Stimulated activated CD8-positive, alpha-beta memory T cell treated with anti-CD3 and anti-CD28 coated beads, Interleukin-15, amount 100 ng/mL, for 24 hours (primary cell): ENCODE measurements at regions not wholly inside any gene's neighbourhood (a gene's known extent, or its start where the extent isn't known, plus 50 kb on each side); places are given as distances from the start of the nearest gene placed in this dataset.

Experiments used
- DNase-seq: peaks from one replicate; pipeline ENCODE4 v3.0.0-alpha.2; 2020; ENCODE audit warnings: low read depth

GRCh38 chr2:176814740-176815367 lies 397.7 kb upstream of the HNRNPA3 start:
- no peak for DNase-seq

GRCh38 chr2:176817061-176817565 lies 395.5 kb upstream of the HNRNPA3 start:
- DNase-seq = no peak

GRCh38 chr2:176818076-176818475 lies 394.5 kb upstream of the HNRNPA3 start:
- DNase-seq = no peak

GRCh38 chr2:176818617-176819016 lies 394.0 kb upstream of the HNRNPA3 start:
- no peak for DNase-seq

DNA sequence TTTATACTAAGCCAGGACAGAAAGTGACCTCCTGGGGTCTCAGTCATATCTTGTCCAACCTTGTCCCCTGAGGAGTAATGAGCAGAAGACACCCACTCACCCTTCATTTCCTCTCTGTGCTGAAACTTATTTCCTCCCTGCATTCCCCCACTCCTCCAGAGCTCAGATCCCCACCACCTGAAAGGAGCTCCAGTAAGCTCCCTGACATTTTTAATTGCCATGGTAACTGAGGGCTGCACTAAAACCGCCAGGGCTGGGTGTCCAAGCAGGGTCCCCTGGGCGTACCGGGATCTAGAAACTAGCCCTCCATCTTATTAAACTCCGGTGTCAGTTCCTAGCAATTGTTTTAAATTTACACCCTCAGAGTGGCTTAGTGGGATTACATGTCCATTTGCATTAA lies 393.3 kb upstream of the HNRNPA3 start:
- DNase-seq = no peak

DNA sequence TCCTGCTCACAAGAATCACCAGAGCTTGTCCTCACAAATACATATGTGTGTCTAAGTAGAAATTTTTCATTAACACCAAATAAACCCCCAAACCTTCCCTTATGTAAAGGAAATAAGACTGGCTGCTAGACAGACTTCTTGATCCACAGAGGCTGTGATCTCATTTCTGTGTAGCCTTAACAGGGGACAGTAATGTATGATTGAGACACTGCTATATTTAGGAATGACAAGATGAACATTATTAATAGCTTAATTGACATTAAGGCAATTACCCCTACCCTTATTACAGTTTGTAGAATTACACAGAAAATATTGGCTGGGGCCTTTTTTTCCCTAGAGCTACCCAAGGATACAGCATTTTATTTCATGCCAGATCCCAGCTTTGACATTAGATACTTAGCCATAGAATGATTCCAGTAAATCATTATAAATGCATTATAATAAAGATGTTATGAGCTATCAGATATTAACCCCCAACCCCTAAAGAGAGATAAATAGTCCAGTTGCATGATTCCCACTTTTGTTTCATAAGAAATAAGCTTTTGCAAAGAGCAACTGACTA lies 392.1 kb upstream of the HNRNPA3 start:
- no peak for DNase-seq

DNA sequence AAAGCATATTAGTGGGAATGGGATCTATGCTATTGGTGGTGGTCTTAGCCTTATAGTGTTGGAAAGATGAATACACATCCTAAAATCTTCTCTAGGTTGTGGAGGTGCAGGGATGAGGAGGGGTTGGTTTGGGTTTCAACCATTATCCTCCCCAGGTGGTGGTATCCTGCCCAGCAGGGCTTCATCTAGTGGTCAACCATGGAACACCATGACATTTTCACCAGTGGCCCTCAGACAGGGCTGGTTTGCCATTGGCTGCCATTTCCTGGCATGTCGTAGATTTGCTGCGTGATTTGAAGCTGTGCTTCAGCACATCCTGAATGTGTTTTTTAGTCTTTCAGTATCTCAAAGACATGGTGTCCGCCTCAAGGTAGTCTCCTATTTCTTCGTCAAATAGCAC lies 391.2 kb upstream of the HNRNPA3 start:
- DNase-seq = no peak

- DNase-seq = no peak
Measured at GRCh38 chr2:176822060-176822459, 390.5 kb upstream of the HNRNPA3 start.

GRCh38 chr2:176826356-176826755 lies 386.2 kb upstream of the HNRNPA3 start:
- DNase-seq = no peak

- no peak for DNase-seq
Measured at GRCh38 chr2:176826984-176827668, 385.5 kb upstream of the HNRNPA3 start.

- DNase-seq = no peak
Measured at GRCh38 chr2:176830362-176830761, 382.2 kb upstream of the HNRNPA3 start.

GRCh38 chr2:176832086-176832485 lies 380.5 kb upstream of the HNRNPA3 start:
- DNase-seq = no peak

DNA sequence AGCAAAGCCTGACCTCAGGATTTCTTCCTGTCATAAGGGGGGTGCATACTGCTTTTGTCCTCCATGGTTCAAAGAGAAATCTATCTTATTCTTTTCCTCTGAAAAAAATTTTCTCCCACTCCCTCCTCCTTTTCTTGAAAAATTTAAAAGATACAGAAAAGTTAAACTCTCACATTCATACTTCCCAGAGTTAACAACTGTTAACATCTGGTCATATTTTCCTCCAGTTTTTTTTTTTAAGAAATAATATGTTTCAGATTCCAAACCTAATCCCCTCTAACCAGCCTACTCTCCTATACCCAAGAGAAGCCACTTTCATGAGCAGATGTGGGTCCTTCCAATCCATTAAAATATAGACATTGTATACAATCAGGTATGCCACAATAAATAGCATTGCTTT lies 378.9 kb upstream of the HNRNPA3 start:
- no peak for DNase-seq

GRCh38 chr2:176834226-176834625 lies 378.4 kb upstream of the HNRNPA3 start:
- DNase-seq = no peak

GRCh38 chr2:176843208-176843607 lies 369.4 kb upstream of the HNRNPA3 start:
- no peak for DNase-seq

DNA sequence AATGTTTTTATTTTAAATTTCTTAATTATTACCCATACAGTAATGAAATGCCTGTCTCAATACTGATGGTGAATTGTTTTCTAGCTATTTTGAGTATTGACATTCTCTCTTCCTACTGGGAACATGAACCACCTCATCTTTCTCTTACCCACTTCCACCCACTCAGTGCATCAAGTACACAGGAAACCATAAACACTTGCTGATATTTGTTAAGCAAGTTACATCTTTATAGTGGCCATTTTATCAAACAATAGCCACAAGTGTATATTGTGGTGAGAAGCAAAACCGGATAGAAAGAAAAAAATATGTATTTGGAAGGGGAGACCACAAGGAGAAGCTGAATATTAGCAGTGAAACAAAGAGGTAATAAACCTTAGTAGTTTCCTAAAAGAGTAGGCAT lies 368.1 kb upstream of the HNRNPA3 start:
- no peak for DNase-seq

GRCh38 chr2:176845718-176846117 lies 366.9 kb upstream of the HNRNPA3 start:
- DNase-seq = no peak

DNA sequence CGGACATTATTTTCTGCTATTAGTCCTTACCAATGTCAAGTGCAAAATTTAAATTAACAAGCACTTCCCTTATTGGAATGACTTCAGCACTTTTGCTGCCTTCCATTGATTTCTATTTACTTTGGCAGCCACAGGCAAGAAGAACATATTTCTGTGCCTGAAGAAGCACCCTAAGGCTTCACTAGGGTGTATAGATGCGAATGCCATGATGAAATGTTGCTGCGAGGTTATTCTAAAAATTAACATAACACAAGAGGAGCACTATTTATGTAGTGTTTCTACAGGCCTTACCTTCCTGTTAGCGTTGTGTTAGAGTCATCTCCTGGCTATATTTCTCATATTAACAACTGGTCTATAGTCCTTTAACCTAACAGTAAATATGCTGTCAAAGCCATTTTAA lies 365.0 kb upstream of the HNRNPA3 start:
- no peak for DNase-seq

- DNase-seq = no peak
Measured at GRCh38 chr2:176848844-176849243, 363.8 kb upstream of the HNRNPA3 start.

DNA sequence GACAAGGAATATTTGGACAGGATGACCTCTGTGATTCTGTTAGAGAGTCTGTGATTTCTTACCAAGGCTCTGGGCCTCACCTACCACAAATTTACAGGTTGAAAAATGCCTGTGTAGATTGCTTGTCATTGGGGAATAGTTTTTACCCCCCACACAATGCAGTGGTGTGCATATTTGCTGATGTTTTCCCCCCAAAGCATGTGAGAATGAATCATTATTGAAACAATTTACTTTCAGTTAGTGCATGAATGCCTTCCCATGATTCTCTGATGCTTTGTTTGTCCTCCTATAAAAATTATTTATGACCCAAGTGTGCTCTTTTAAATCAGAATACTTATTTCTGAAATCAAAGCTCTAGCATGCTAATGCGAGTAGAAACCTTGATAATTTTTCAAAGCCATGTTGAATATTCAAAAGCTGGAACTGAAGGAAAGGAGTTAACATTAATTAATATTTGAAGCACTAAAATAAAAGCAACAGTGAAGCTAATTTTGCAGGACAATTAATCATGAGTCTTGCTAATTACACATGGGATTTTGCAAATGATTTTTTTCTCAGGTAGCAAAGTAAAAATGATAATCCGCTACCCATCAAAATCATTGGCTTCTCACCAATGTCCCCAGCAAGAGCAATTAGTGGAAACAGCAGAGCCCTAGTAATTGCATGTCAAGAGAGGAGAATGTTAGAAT lies 361.2 kb upstream of the HNRNPA3 start:
- DNase-seq = no peak

DNA sequence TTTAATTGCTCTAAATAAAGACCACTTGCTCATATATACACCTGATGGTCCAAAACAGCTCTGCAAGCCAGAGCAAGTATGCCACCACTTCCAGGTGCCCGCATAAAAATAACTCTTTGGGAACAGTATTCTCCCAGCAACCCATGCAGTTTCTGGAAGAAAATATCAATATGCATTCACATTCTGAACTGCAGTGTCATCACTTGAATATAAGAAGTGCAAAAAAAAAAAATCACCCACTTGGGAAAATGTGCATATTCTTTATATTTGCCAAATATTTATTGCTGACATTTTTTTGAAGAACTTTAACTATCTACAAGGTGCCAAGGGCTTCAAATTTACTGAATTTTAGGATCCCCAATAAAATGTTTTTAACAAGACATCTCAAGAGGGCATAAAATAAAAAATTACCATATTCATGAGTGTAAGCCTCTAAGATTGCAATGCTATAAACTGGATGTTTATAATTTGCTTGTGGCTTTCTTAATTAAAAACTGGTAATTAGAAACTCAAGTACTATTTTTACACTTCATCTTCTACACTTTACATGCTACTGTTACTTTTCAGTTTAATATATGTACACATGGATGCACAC lies 360.6 kb upstream of the HNRNPA3 start:
- no peak for DNase-seq

- no peak for DNase-seq
Measured at GRCh38 chr2:176852667-176853066, 359.9 kb upstream of the HNRNPA3 start.

- DNase-seq = no peak
Measured at GRCh38 chr2:176854062-176854461, 358.5 kb upstream of the HNRNPA3 start.
